Activated CD4-positive, alpha-beta T cell treated with anti-CD3 and anti-CD28 coated beads, Interleukin-2, Interleukin-4, amounts not matched to agents 100 ng/mL and 50 ng/mL, durations not matched to agents 16 hours and 8 hours (primary cell): ENCODE measurements at regions not wholly inside any gene's neighbourhood (a gene's known extent, or its start where the extent isn't known, plus 50 kb on each side); places are given as distances from the start of the nearest gene placed in this dataset.
"Not testable (repeated sequence)": the region's sequence is repeated elsewhere in the genome, so short reads cannot be mapped to it uniquely, and the experiment has no call there.

Source experiments
- DNase-seq: peaks from one replicate; pipeline ENCODE4 v3.0.0-alpha.2; 2020; ENCODE audit warnings: low spot score

DNA sequence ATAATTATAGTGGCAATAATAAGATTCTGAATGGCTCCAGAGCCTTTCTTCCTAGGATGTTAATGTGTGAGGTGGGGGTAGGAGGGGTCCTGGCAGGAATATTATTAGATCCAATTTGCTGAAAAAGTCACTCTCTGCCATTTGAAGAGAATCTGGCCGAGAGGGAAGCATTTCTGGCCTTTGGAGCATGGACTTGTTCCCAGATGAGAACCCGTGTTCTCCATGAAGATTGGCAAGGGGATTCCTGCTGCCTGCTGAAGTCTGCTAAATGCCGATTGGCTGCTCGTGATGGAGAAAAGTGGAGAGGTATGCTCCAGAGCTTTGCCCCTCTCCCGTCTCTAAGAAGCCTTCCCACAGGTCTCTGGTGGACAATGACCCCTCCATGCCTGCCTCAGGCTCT is 135.6 kb downstream of the TRIM43 start:
- DNase-seq, result not testable (repeated sequence)

- DNase-seq, result peak; percentile 22
Observed at GRCh38 chr2:95728878-95729596, 137.2 kb downstream of the TRIM43 start.

GRCh38 chr2:95729597-95729955 is 137.8 kb downstream of the TRIM43 start:
- no peak for DNase-seq

DNA sequence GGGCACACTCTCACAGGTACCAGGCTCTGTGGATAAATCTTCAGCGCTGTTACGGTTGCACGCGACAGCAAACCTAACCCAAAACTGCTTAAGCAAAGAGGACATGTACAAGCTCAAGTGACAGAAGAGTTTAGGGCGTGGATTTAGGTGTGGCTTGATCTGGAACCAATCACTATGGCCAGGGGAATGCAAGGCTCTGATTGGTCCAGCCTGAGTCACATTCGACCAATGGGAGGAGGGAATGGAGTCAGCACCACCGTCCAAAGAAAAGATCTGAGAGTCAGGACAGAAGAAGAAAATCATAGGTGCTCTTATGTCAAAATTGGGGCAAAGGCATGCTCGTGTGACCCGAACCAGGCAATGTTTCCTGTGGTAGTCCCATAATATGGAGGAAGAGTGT is 139.0 kb downstream of the TRIM43 start:
- DNase-seq, result no peak

- DNase-seq, result no peak
Observed at GRCh38 chr2:95734976-95735890, 143.4 kb downstream of the TRIM43 start.

DNA sequence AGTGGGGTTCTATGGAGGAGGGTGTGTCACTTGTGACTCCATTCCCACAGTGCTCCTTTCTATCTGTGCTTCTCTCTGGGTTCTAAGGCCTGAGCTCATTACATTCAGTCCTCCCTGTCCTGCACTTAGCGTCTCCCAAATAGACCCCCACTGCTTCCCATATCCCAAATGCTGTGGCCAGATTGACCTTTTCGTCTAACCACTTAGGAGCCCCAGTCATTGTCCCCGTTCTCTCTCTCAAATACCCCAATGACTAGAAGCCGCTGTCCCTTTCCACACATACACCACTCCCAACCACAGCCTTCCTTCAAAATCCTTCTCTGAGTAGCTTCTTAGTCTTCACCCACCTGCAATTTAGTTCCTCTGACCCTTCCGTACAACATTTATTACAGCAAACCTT is 146.5 kb downstream of the TRIM43 start:
- no peak for DNase-seq

GRCh38 chr2:95752126-95752525 is 160.3 kb downstream of the TRIM43 start:
- DNase-seq, result not testable (repeated sequence)

GRCh38 chr2:95753812-95754211 is 162.0 kb downstream of the TRIM43 start:
- DNase-seq, result not testable (repeated sequence)

DNA sequence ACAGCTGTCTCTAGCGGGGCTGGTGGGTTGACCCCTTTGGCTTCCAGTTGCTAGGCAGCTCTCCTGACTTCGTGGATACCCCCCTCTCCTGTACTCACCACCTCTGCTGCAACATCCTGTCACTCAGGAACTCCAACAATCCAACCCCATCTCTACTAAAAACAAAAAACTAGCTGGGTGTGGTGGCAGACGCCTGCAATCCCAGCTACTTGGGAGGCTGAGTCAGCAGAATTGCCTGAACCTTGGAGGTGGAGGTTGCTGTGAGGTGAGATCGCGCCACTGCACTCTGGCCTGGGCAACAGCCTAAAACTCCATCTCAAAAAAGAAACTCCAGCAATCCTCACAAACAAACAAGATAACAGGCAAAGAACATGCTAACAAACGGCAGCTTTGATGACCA is 162.4 kb downstream of the TRIM43 start:
- not testable (repeated sequence) for DNase-seq

DNA sequence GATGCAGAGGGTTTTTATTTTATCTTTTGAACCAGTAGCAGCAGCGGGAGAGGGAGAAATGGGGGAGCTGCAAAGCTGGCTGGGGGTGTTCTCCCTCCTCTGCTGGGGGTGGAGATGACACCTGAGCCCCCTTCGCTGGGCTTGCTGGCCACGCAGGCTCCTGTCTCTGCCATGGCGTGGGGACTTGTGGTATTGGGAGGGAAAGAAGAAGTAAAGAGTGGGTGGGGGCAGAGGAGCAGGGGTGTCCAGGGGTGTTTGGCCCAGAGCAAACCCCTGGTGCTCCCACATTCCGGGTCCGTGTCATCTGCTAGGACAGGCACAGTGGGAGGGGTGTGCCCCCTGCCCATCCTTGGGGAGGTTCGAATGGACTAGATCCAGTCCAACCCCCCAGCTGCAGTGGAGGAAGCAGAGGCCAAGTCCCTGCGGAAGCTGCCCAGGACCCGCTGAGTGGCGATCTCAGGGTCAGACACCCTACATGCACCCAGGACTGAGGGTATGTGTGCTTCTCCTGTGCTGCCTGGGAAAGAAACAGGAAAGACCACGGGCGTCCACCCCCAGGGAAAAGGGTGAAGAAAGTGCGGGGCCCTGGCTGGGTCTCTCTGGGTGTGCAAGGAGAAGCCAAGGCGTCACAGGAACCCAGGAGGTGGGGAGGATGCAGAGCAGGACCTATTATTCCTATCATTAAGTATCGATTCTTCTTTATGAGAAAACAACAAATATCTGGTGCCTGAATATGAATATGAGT is 163.2 kb downstream of the TRIM43 start:
- not testable (repeated sequence) for DNase-seq

DNA sequence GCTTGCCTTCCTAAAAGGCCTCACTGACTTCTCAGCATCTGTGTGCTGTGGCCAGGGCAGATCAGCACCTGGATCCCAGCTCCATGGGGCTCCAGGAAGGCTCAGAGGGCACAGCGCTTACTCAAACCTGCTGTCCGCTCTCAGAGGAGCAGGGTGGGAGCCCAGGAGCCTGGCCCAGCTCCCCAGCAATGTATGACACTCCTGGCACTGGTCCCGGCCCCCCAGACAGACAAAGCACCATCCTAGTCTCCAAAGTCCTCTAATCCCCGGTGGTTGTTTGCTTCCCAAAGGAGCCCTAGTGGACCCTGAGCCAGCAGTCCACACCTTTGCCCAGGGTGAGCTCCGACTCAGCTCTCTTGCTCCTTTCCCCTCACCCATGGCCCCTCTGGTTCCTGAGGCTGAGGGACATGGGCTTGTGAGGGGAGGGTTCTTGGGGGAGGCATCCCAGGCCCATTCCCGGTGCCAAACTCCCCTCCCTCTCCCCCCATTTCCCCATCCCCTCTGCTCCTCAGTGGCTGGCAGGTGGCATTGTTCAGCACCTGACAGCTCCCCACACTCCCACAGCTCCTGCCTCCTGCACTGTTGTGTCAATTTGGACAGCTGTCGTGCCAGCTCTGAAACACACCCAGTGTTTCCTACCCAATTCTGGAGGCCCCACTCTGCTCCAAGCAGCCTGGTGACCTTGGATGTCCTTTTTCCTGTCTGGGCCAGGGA is 164.3 kb downstream of the TRIM43 start:
- not testable (repeated sequence) for DNase-seq

- no peak for DNase-seq
Observed at GRCh38 chr2:95757988-95758387, 166.2 kb downstream of the TRIM43 start.

GRCh38 chr2:95759481-95760246 is 167.9 kb downstream of the TRIM43 start:
- DNase-seq, result no peak

DNA sequence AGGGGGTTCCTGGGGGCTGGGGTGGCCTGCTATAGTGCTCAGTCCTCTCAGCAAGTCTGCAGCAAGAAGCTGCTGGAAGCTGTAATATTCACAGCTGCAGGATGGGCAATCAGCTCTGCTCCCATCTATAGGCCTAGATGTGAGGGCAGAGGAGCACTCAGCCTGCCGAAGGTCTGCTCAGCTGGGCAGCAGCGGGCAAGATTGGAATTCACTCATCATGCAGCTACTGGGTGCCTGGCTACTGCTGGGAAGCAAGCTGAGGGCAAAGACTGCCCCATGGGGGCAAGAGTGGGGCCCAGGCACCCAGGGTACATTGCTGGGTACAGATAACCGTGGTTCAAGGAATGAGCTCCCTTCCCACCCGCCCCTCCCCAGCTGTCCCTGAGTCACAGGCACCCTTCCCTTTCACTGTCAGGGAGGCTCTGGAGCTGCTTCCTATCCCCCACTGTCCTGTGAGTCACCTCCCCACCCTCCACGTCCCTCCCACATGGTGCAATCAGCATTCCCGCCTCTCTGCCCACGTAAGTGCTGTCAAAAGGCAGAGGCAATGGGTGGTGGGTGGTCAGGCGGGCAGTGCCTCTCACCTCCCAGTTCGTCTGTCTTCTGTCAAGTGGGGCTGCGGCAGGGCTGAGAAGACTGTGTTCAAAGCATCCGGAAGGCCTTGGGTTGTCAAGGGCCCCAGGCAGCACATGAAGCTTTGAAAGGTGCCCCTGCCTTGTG is 169.2 kb downstream of the TRIM43 start:
- no peak for DNase-seq

GRCh38 chr2:95761556-95761955 is 169.8 kb downstream of the TRIM43 start:
- DNase-seq, result no peak

- DNase-seq, result not testable (repeated sequence)
Observed at GRCh38 chr2:95762023-95763021, 170.5 kb downstream of the TRIM43 start.

GRCh38 chr2:95763074-95763473 is 171.3 kb downstream of the TRIM43 start:
- DNase-seq, result not testable (repeated sequence)

- DNase-seq, result not testable (repeated sequence)
Observed at GRCh38 chr2:95764966-95765365, 173.2 kb downstream of the TRIM43 start.
